H9 (cell line): ENCODE measurements at regions not wholly inside any gene's neighbourhood (a gene's known extent, or its start where the extent isn't known, plus 50 kb on each side); places are given as distances from the start of the nearest gene placed in this dataset.

Experiments used
- DNase-seq: peaks from one replicate; pipeline ENCODE4 v3.0.0-alpha.2; 2017
- H2AFZ ChIP-seq: one replicate; pipeline ENCODE4 v1.6.1; 2013; ENCODE audit warnings: mild to moderate bottlenecking, low read length, control low read depth, moderate library complexity
- H2AK5ac ChIP-seq: 2 replicates; pipeline ENCODE4 v1.6.1; 2013; ENCODE audit warnings: low read length, control low read depth, mixed read lengths; ENCODE audit not compliant: insufficient read length
- H2BK120ac ChIP-seq: one replicate; pipeline ENCODE4 v1.6.1; 2013; ENCODE audit warnings: low read depth, mild to moderate bottlenecking, low read length, control low read depth, inconsistent platforms; ENCODE audit not compliant: poor library complexity, severe bottlenecking
- H2BK12ac ChIP-seq: 2 replicates; pipeline ENCODE4 v1.6.1; 2013; ENCODE audit warnings: low read length, control low read depth, mixed read lengths, low read depth; ENCODE audit not compliant: insufficient read length
- H2BK15ac ChIP-seq: 2 replicates; pipeline ENCODE4 v1.6.1; 2013; ENCODE audit warnings: low read depth, low read length, control low read depth
- H2BK20ac ChIP-seq: one replicate; pipeline ENCODE4 v1.6.1; 2013; ENCODE audit warnings: low read depth, mild to moderate bottlenecking, low read length, control low read depth, inconsistent platforms; ENCODE audit not compliant: poor library complexity, severe bottlenecking
- H2BK5ac ChIP-seq: 2 replicates; pipeline ENCODE4 v1.6.1; 2013; ENCODE audit warnings: low read length, control low read depth, mixed read lengths; ENCODE audit not compliant: insufficient read length
- H3K14ac ChIP-seq: 2 replicates; pipeline ENCODE4 v1.6.1; 2013; ENCODE audit warnings: low read length, control low read depth; ENCODE audit not compliant: insufficient read depth
- H3K18ac ChIP-seq: 2 replicates; pipeline ENCODE4 v1.6.1; 2013; ENCODE audit warnings: low read depth, mild to moderate bottlenecking, mixed read lengths, low read length, control low read depth; ENCODE audit not compliant: insufficient read length
- H3K23ac ChIP-seq: 2 replicates; pipeline ENCODE4 v1.6.1; 2013; ENCODE audit warnings: low read length, control low read depth, mixed read lengths, low read depth; ENCODE audit not compliant: insufficient read length
- H3K23me2 ChIP-seq: 2 replicates; pipeline ENCODE4 v1.6.1; 2013; ENCODE audit warnings: low read depth, mild to moderate bottlenecking, mixed read lengths, low read length, control low read depth; ENCODE audit not compliant: insufficient read length, poor library complexity, severe bottlenecking
- H3K27ac ChIP-seq: 2 replicates; pipeline ENCODE4 v1.5.1; 2013; ENCODE audit warnings: low read length, control low read depth, mixed read lengths, low read depth; ENCODE audit not compliant: insufficient read length
- H3K27me3 ChIP-seq: 2 replicates; pipeline ENCODE4 v1.6.1; 2013; ENCODE audit warnings: low read length, control low read depth, inconsistent platforms; ENCODE audit not compliant: insufficient read depth
- H3K4ac ChIP-seq: 2 replicates; pipeline ENCODE4 v1.6.1; 2013; ENCODE audit warnings: low read depth, mild to moderate bottlenecking, control low read depth, inconsistent platforms, low read length, moderate library complexity
- H3K4me1 ChIP-seq: 2 replicates; pipeline ENCODE4 v1.6.1; 2013; ENCODE audit warnings: low read length, control low read depth, inconsistent platforms; ENCODE audit not compliant: insufficient read depth
- H3K4me2 ChIP-seq: 2 replicates; pipeline ENCODE4 v1.6.1; 2013; ENCODE audit warnings: low read length, control low read depth, mixed read lengths; ENCODE audit not compliant: insufficient read length, insufficient read depth
- H3K56ac ChIP-seq: 2 replicates; pipeline ENCODE4 v1.6.1; 2013; ENCODE audit warnings: low read depth, mild to moderate bottlenecking, mixed read lengths, low read length, control low read depth; ENCODE audit not compliant: insufficient read length
- H3K79me1 ChIP-seq: 2 replicates; pipeline ENCODE4 v1.6.1; 2013; ENCODE audit warnings: low read depth, mild to moderate bottlenecking, moderate library complexity, low read length, control low read depth, inconsistent platforms; ENCODE audit not compliant: insufficient read depth, poor library complexity, severe bottlenecking
- H3K79me2 ChIP-seq: 2 replicates; pipeline ENCODE4 v1.6.1; 2013; ENCODE audit warnings: low read length, control low read depth, inconsistent platforms; ENCODE audit not compliant: insufficient read depth
- H3K9ac ChIP-seq: 2 replicates; pipeline ENCODE4 v1.6.1; 2013; ENCODE audit warnings: low read length, control low read depth, mixed read lengths; ENCODE audit not compliant: insufficient read length; ENCODE audit errors: extremely low read depth
- H3K9me3 ChIP-seq: one replicate; pipeline ENCODE4 v1.6.1; 2013; ENCODE audit warnings: low read depth, low read length, inconsistent platforms; ENCODE audit not compliant: control insufficient read depth
- H3T11ph ChIP-seq: one replicate; pipeline ENCODE4 v1.6.1; 2013; ENCODE audit warnings: mild to moderate bottlenecking, low read length, control low read depth, inconsistent platforms
- H4K20me1 ChIP-seq: one replicate; pipeline ENCODE4 v1.6.1; 2013; ENCODE audit not compliant: control insufficient read depth, insufficient read length, insufficient read depth
- H4K5ac ChIP-seq: 2 replicates; pipeline ENCODE4 v1.6.1; 2013; ENCODE audit warnings: low read depth, mild to moderate bottlenecking, mixed read lengths, low read length, control low read depth; ENCODE audit not compliant: insufficient read length
- H4K8ac ChIP-seq: replicated peaks from 2 replicates; pipeline ENCODE4 v1.6.1; 2013; ENCODE audit warnings: low read length, control low read depth, mixed read lengths, low read depth; ENCODE audit not compliant: insufficient read length
- H4K91ac ChIP-seq: 2 replicates; pipeline ENCODE4 v1.6.1; 2013; ENCODE audit warnings: low read depth, mild to moderate bottlenecking, moderate library complexity, mixed read lengths, low read length, control low read depth; ENCODE audit not compliant: insufficient read length
- H3K27ac Mint-ChIP-seq, 3 experiments: 2 replicates in 2 of 3; 3 replicates in 1 of 3; pipeline ENCODE4 v1.8.0; 2020 to 2021; ENCODE audit warnings: mixed read lengths in 3 of 3, mild to moderate bottlenecking in 1 of 3, moderate library complexity in 1 of 3
- H3K27me3 Mint-ChIP-seq: 2 replicates; pipeline ENCODE4 v1.8.0; 2021; ENCODE audit warnings: low read depth, mild to moderate bottlenecking, moderate library complexity, mixed read lengths
- H3K36me3 Mint-ChIP-seq, 3 experiments: 2 replicates in 2 of 3; 3 replicates in 1 of 3; pipeline ENCODE4 v1.8.0; 2020 to 2021; ENCODE audit warnings: low read depth in 3 of 3, mixed read lengths in 3 of 3; ENCODE audit not compliant: insufficient read depth in 1 of 3
- H3K4me1 Mint-ChIP-seq, 2 experiments: 2 replicates each; pipeline ENCODE4 v1.8.0; 2020; ENCODE audit warnings: mixed read lengths in 2 of 2
- H3K4me3 Mint-ChIP-seq, 2 experiments: 2 replicates in 1 of 2; 3 replicates in 1 of 2; pipeline ENCODE4 v1.8.0; 2020 to 2021; ENCODE audit warnings: mild to moderate bottlenecking in 2 of 2, mixed read lengths in 2 of 2, moderate library complexity in 1 of 2
- H3K9me3 Mint-ChIP-seq, 2 experiments: 2 replicates in 1 of 2; 3 replicates in 1 of 2; pipeline ENCODE4 v1.8.0; 2020; ENCODE audit warnings: mild to moderate bottlenecking in 2 of 2, mixed read lengths in 2 of 2, moderate library complexity in 1 of 2
- CTCF ChIP-seq: fragments of 200-600 bp; sonication (generic); conservative IDR thresholded peaks from 3 replicates; pipeline ENCODE4 v1.8.0; 2021; ENCODE audit warnings: antibody characterized with exemption, mild to moderate bottlenecking
- WGBS: extraction: QIAGEN DNeasy Blood & Tissue Kit; methylation state at CpG from one replicate; pipeline ENCODE4 v1.1.7; 2013; ENCODE audit warnings: missing lambda C conversion rate, low lambda C conversion rate, mixed read lengths; ENCODE audit not compliant: insufficient read length; ENCODE audit errors: extremely low coverage; 5-methylcytosine and 5-hydroxymethylcytosine counted together

GRCh38 chr14:85895603-85896002, 365.7 kb downstream of the FLRT2 start:
- H3K9me3 Mint-ChIP-seq = no peaks in the 10 kb centered on the region
- H3K27ac ChIP-seq = no peak overlapping the region
- H3K27ac Mint-ChIP-seq = no peak overlapping the region
- H3K9ac ChIP-seq = no peak overlapping the region
- no peak overlapping the region for H2BK120ac ChIP-seq
- H4K5ac ChIP-seq = no peak overlapping the region
- H4K8ac ChIP-seq = no peak overlapping the region
- no peak overlapping the region for H2BK15ac ChIP-seq
- no peak for DNase-seq
- no peak overlapping the region for H2BK5ac ChIP-seq
- no peaks in the 10 kb centered on the region for H3K79me2 ChIP-seq
- H3K36me3 Mint-ChIP-seq = no peaks in the 10 kb centered on the region
- WGBS = no CpG with 5 or more reads among the region's 1 CpG
- no peak overlapping the region for H3K23ac ChIP-seq
- H3K14ac ChIP-seq = no peak overlapping the region
- no peak overlapping the region for H2BK12ac ChIP-seq
- H2BK20ac ChIP-seq = no peak overlapping the region
- no peak overlapping the region for H3K56ac ChIP-seq
- H2AK5ac ChIP-seq = no peak overlapping the region
- H4K20me1 ChIP-seq = no peaks in the 10 kb centered on the region
- H3T11ph ChIP-seq = no peak overlapping the region
- H3K23me2 ChIP-seq = no peaks in the 10 kb centered on the region
- no peak overlapping the region for H2AFZ ChIP-seq
- no peak overlapping the region for H3K4me2 ChIP-seq
- no peak overlapping the region for H3K18ac ChIP-seq
- H3K27me3 Mint-ChIP-seq = no peaks in the 10 kb centered on the region
- peaks cover 8 to 13% of the 10 kb centered on the region in 2 experiments for H3K4me1 Mint-ChIP-seq
- 0 out of 2 replicates have a peak, but pooled peaks cover 3% of the 10 kb centered on the region for H3K4me1 ChIP-seq
- H3K4me3 Mint-ChIP-seq = no peak overlapping the region
- H3K9me3 ChIP-seq = no peaks in the 10 kb centered on the region
- no peak overlapping the region for H4K91ac ChIP-seq
- TF ChIP-seq CTCF = no peak
- H3K4ac ChIP-seq = no peak overlapping the region
- no peaks in the 10 kb centered on the region for H3K79me1 ChIP-seq
- no peaks in the 10 kb centered on the region for H3K27me3 ChIP-seq
